Omental fat pad (tissue), 3 donors: ENCODE measurements at regions not wholly inside any gene's neighbourhood (a gene's known extent, or its start where the extent isn't known, plus 50 kb on each side); places are given as distances from the start of the nearest gene placed in this dataset. TPM values are rescaled to one million over a fixed set of nuclear protein-coding genes. Genes with fewer than 3 reads are reported as not detected.
"Not testable (repeated sequence)": the region's sequence is repeated elsewhere in the genome, so short reads cannot be mapped to it uniquely, and the experiment has no call there.

Experiments used
- ATAC-seq: fragments of 150-250 bp; one replicate; pipeline ENCODE4 v1.9.1; 2016; ENCODE audit warnings: mild to moderate bottlenecking, moderate library complexity; ENCODE audit not compliant: low FRiP score
- DNase-seq: peaks from one replicate; pipeline ENCODE4 v3.0.0-alpha.2; 2019; ENCODE audit warnings: low spot score
- CTCF ChIP-seq, 3 donors: fragments of 450-650 bp; IDR thresholded peaks; one replicate each; pipeline ENCODE4 v1.5.1; 2016 to 2017; ENCODE audit warnings: antibody characterized with exemption in 3 of 3, mild to moderate bottlenecking in 3 of 3, moderate library complexity in 2 of 3
- small RNA-seq: library from RNA; depleted of rRNA; stranded (forward); fragments of <200 nt; gene quantifications from one replicate; pipeline ENCODE3, GENCODE V24; 2016

GRCh38 chr1:143553627-143554026, 418.2 kb downstream of the FAM72C start:
- ATAC-seq = no peak
- DNase-seq = no peak
- TF ChIP-seq CTCF (IDR thresholded peaks at IDR 0.05) = no peak

- not testable (repeated sequence) for ATAC-seq, DNase-seq
Measured at GRCh38 chr1:143504703-143505102, 467.1 kb downstream of the FAM72C start.

- not testable (repeated sequence) for ATAC-seq, DNase-seq
Measured at GRCh38 chr1:143504080-143504479, 467.7 kb downstream of the FAM72C start.

- not testable (repeated sequence) for DNase-seq, ATAC-seq
Measured at GRCh38 chr1:143503048-143503447, 468.7 kb downstream of the FAM72C start.

- not testable (repeated sequence) for DNase-seq, ATAC-seq
Measured at GRCh38 chr1:143502038-143502437, 469.7 kb downstream of the FAM72C start.

- not testable (repeated sequence) for ATAC-seq, DNase-seq
Measured at GRCh38 chr1:143498059-143498749, 473.6 kb downstream of the FAM72C start.

- ATAC-seq (no peak), DNase-seq (peak; percentile 5)
- TF ChIP-seq CTCF (IDR thresholded peaks at IDR 0.05) = no peak
Measured at GRCh38 chr1:143497374-143497747, 474.4 kb downstream of the FAM72C start.

- not testable (repeated sequence) for ATAC-seq, DNase-seq
Measured at GRCh38 chr1:143496526-143497373, 475.0 kb downstream of the FAM72C start.

Small RNA genes lying in the stretch of these regions (small RNA-seq; reads per million reads assigned to genes)
- gene AC239800.3 (not detected), gene HIST2H3PS2 (not detected), gene RNU1-114P (not detected), gene RNU1-143P (not detected), gene RNU1-92P (not detected), gene RNVU1-17 (not detected), gene RNVU1-18 (not detected)
